HCT116 (cell line): ENCODE measurements at regions not wholly inside any gene's neighbourhood (a gene's known extent, or its start where the extent isn't known, plus 50 kb on each side); places are given as distances from the start of the nearest gene placed in this dataset.

Experiments
- ATAC-seq: fragments of 200-7000 bp; cut with Tn5 transposase; 2 replicates; pipeline ENCODE4 v1.9.1; 2020; ENCODE audit warnings: mild to moderate bottlenecking, moderate library complexity
- BruUV-seq: library from RNA; stranded (reverse); fragments of 400-500 nt; replicated peaks from 2 replicates; lab custom pipeline; 2021; lab: Mats Ljungman, UMichigan
- CTCF ChIA-PET: fragments of 300-600 bp; sonication (Branson Sonifier 250); formaldehyde crosslinking; loops from one replicate; lab custom pipeline; 2021; ENCODE audit warnings: antibody characterized with exemption; lab: Charles Lee
- POLR2A ChIA-PET: fragments of 300-600, 350-600 bp; sonication (Branson Sonifier 250); formaldehyde crosslinking; loops from one replicate; lab custom pipeline; 2021; ENCODE audit warnings: antibody characterized with exemption; lab: Charles Lee
- RAD21 ChIA-PET, 2 experiments: fragments of 300-600 bp; sonication (Branson Sonifier 250); formaldehyde crosslinking; loops; one replicate each; lab custom pipeline; 2023; ENCODE audit warnings: low total read pairs in 2 of 2; ENCODE audit not compliant: uncharacterized antibody in 2 of 2, unreplicated experiment in 2 of 2, low non-redundant PET in 1 of 2; lab: Charles Lee
- DNase-seq: peaks from one replicate; pipeline ENCODE4 v3.0.0-alpha.2; 2010; ENCODE audit warnings: low read depth, low spot score
- H2AFZ ChIP-seq: fragments of 200-600 bp; shearing (Covaris generic), sonication (generic); 2 replicates; pipeline ENCODE4 v1.6.1; 2017; ENCODE audit warnings: low read depth, mixed run types, mixed read lengths, antibody characterized with exemption, low read length; ENCODE audit not compliant: poor library complexity, severe bottlenecking
- H3K27ac ChIP-seq: 2 replicates; pipeline ENCODE4 v1.5.1; 2012; ENCODE audit warnings: low read depth, low read length
- H3K27me3 ChIP-seq: fragments of 200-600 bp; sonication (generic); 2 replicates; pipeline ENCODE4 v1.6.1; 2016; ENCODE audit warnings: mixed run types, low read length, mixed read lengths; ENCODE audit not compliant: insufficient read depth
- H3K36me3 ChIP-seq, 2 experiments: fragments of 200-500 bp in 1 of 2; fragments of 200-600 bp in 1 of 2; sonication (Bioruptor generic) in 1 of 2; sonication (generic) in 1 of 2; 2 replicates each; pipeline versions ENCODE4 v1.5.1 to v1.6.1; 2014 to 2016; ENCODE audit warnings: low read length in 2 of 2, inconsistent platforms in 1 of 2, mixed read lengths in 1 of 2, mixed run types in 1 of 2; ENCODE audit not compliant: insufficient read depth in 2 of 2, control insufficient read depth in 1 of 2
- H3K4me1 ChIP-seq, 2 experiments: fragments of 200-600 bp in 1 of 2; sonication (generic) in 1 of 2; 2 replicates each; pipeline versions ENCODE4 v1.5.1 to v1.6.1; 2012 to 2017; ENCODE audit warnings: low read length in 2 of 2, inconsistent platforms in 1 of 2, mild to moderate bottlenecking in 1 of 2, mixed read lengths in 1 of 2, mixed run types in 1 of 2, moderate library complexity in 1 of 2; ENCODE audit not compliant: insufficient read depth in 2 of 2, control insufficient read depth in 1 of 2
- H3K4me2 ChIP-seq: fragments of 200-600 bp; sonication (generic); 2 replicates; pipeline ENCODE4 v1.6.1; 2017; ENCODE audit warnings: mixed run types, low read length, mixed read lengths
- H3K4me3 ChIP-seq, 2 experiments: fragments of 200-600 bp in 1 of 2; sonication (generic) in 1 of 2; replicated peaks in 1 of 2; 2 replicates each; pipeline ENCODE4 v1.5.1; 2011 to 2016; ENCODE audit warnings: low read length in 2 of 2, control low read depth in 1 of 2, low read depth in 1 of 2, mild to moderate bottlenecking in 1 of 2, mixed read lengths in 1 of 2, mixed run types in 1 of 2
- H3K79me2 ChIP-seq: fragments of 200-600 bp; sonication (generic); 2 replicates; pipeline ENCODE4 v1.6.1; 2017; ENCODE audit warnings: mild to moderate bottlenecking, mixed run types, low read length, moderate library complexity, mixed read lengths; ENCODE audit not compliant: insufficient read depth
- H3K9ac ChIP-seq: fragments of 200-600 bp; sonication (generic); 2 replicates; pipeline ENCODE4 v1.6.1; 2016; ENCODE audit warnings: low read length, mixed read lengths
- H3K9me2 ChIP-seq: fragments of 200-600 bp; sonication (generic), shearing (Covaris generic); 2 replicates; pipeline ENCODE4 v1.6.1; 2017; ENCODE audit warnings: mixed run types, mild to moderate bottlenecking, moderate library complexity; ENCODE audit not compliant: insufficient read depth
- H3K9me3 ChIP-seq, 2 experiments: fragments of 200-500 bp in 1 of 2; fragments of 200-600 bp in 1 of 2; sonication (Bioruptor generic) in 1 of 2; sonication (generic) in 1 of 2; 2 replicates each; pipeline ENCODE4 v1.6.1; 2014 to 2017; ENCODE audit warnings: low read length in 2 of 2, mixed read lengths in 2 of 2, inconsistent platforms in 1 of 2, low read depth in 1 of 2, mild to moderate bottlenecking in 1 of 2, mixed run types in 1 of 2, moderate library complexity in 1 of 2; ENCODE audit not compliant: control insufficient read depth in 1 of 2, insufficient read depth in 1 of 2
- H4K20me1 ChIP-seq: fragments of 200-600 bp; sonication (generic), shearing (Covaris generic); 2 replicates; pipeline ENCODE4 v1.6.1; 2017; ENCODE audit warnings: mixed run types, mild to moderate bottlenecking, moderate library complexity; ENCODE audit not compliant: insufficient read depth
- CBX3 ChIP-seq: IDR thresholded peaks from 2 replicates; pipeline ENCODE4 v1.6.1; 2012; ENCODE audit warnings: low read depth
- CEBPB ChIP-seq: IDR thresholded peaks from 2 replicates; pipeline ENCODE4 v1.6.1; 2012; ENCODE audit warnings: low read depth
- EZH2 ChIP-seq: fragments of 200-600 bp; sonication (generic); IDR thresholded peaks from 2 replicates; pipeline ENCODE4 v1.6.1; 2017; ENCODE audit warnings: antibody characterized with exemption, mixed run types
- EZH2phosphoT487 ChIP-seq: fragments of 200-600 bp; IDR thresholded peaks from 2 replicates; pipeline ENCODE4 v1.6.1; 2018; ENCODE audit warnings: antibody characterized with exemption, borderline replicate concordance
- FOSL1 ChIP-seq: IDR thresholded peaks from 2 replicates; pipeline ENCODE4 v1.6.1; 2012; ENCODE audit warnings: low read depth
- JUND ChIP-seq: IDR thresholded peaks from 2 replicates; pipeline ENCODE4 v1.6.1; 2012
- POLR2AphosphoS5 ChIP-seq: IDR thresholded peaks from 2 replicates; pipeline ENCODE4 v1.6.1; 2011; ENCODE audit warnings: mild to moderate bottlenecking, low read depth, low read length, moderate library complexity
- RAD21 ChIP-seq: IDR thresholded peaks from 2 replicates; pipeline ENCODE4 v1.6.1; 2012; ENCODE audit warnings: low read depth, mild to moderate bottlenecking
- SIN3A ChIP-seq: IDR thresholded peaks from 2 replicates; pipeline ENCODE4 v1.6.1; 2012; ENCODE audit warnings: low read depth
- SP1 ChIP-seq: IDR thresholded peaks from 2 replicates; pipeline ENCODE4 v1.6.1; 2012; ENCODE audit warnings: low read depth
- SRF ChIP-seq: IDR thresholded peaks from 2 replicates; pipeline ENCODE4 v1.6.1; 2012; ENCODE audit warnings: low read depth
- TCF7L2 ChIP-seq: IDR thresholded peaks from 2 replicates; pipeline ENCODE4 v1.7.0; 2011; ENCODE audit warnings: borderline replicate concordance, inconsistent platforms; ENCODE audit not compliant: insufficient read depth, insufficient read length; ENCODE audit errors: extremely low read depth
- ZFX ChIP-seq: fragments of 450-650 bp; IDR thresholded peaks from 2 replicates; pipeline ENCODE4 v1.6.1; 2017
- ZNF274 ChIP-seq: fragments of 200-500 bp; sonication (Bioruptor generic); IDR thresholded peaks from 2 replicates; pipeline ENCODE4 v1.6.1; 2014; ENCODE audit warnings: mild to moderate bottlenecking, low read depth, low read length, inconsistent platforms
- intact Hi-C: fragments of 100-400 bp; cut with micrococcal nuclease; formaldehyde crosslinking; loops from 2 replicates; pipeline ENCODE4 v1.10.0; 2022
- TF ChIP-seq, protein P1 (sequence below): IDR thresholded peaks from 2 replicates; pipeline ENCODE4 v1.6.1; 2012
- TF ChIP-seq, protein P2 (sequence below): IDR thresholded peaks from 2 replicates; pipeline ENCODE4 v1.6.1; 2012; ENCODE audit warnings: low read depth
- TF ChIP-seq, protein P3 (sequence below): IDR thresholded peaks from 2 replicates; pipeline ENCODE4 v1.6.1; 2011; ENCODE audit warnings: mild to moderate bottlenecking, low read length, moderate library complexity; ENCODE audit not compliant: insufficient replicate concordance; ENCODE audit errors: extremely low read depth
- TF ChIP-seq, protein P4 (sequence below), 3 experiments: fragments of 200-600 bp in 1 of 3; sonication (generic) in 1 of 3; IDR thresholded peaks in 2 of 3; conservative IDR thresholded peaks in 1 of 3; 2 replicates each; pipeline ENCODE4 v1.5.1; 2012 to 2017; ENCODE audit warnings: low read depth in 2 of 3, low read length in 2 of 3, antibody characterized with exemption in 1 of 3, borderline replicate concordance in 1 of 3, control low read depth in 1 of 3, mild to moderate bottlenecking in 1 of 3, mixed read lengths in 1 of 3, mixed run types in 1 of 3, moderate library complexity in 1 of 3; ENCODE audit not compliant: insufficient read depth in 1 of 3

DNA sequence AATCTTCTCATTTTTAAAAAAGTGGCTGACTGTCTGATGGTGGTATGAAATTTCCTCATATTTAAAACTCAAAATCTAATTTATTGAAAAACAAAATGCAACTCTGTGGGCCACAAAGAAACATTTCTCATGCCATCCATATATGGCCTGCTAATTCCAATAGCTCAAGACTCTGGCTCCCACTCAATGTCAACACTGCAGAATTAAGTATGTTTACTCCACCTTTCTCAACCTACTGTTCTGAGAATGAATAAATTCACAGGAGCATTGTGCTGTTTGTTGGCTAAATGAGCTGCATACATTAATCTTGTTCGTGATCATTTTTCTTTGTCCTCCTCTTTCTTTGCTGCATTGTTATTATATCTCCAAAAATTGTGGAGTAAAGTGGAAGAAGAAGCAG, 79.5 kb upstream of the GABRG2 start:
- DNase-seq (no peak), ATAC-seq (no peak)
- Histone ChIP-seq H3K9me3 (no peaks in the 10 kb centered on the region), H3K9me2 (no peaks in the 10 kb centered on the region), H3K4me2 (no peak overlapping the region), H3K36me3 (no peaks in the 10 kb centered on the region), H2AFZ (no peak overlapping the region), H3K27me3 (no peaks in the 10 kb centered on the region), H3K4me3 (no peak overlapping the region), H3K4me1 (no peaks in the 10 kb centered on the region), H3K9ac (no peak overlapping the region), H3K79me2 (no peaks in the 10 kb centered on the region), H3K27ac (no peak overlapping the region), H4K20me1 (no peaks in the 10 kb centered on the region)
- intact Hi-C loops = no loop called here
- CTCF ChIA-PET = no interaction called here
- TF ChIP-seq EZH2 (no peak), ZFX (no peak), CBX3 (no peak), FOSL1 (no peak), SRF (no peak), SIN3A (no peak), ZNF274 (no peak), SP1 (no peak), RAD21 (no peak), JUND (no peak), CEBPB (no peak), EZH2phosphoT487 (no peak), POLR2AphosphoS5 (no peak), TCF7L2 (no peak)
- TF ChIP-seq, protein P1, sequence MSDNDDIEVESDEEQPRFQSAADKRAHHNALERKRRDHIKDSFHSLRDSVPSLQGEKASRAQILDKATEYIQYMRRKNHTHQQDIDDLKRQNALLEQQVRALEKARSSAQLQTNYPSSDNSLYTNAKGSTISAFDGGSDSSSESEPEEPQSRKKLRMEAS = no peak
- TF ChIP-seq, protein P2, sequence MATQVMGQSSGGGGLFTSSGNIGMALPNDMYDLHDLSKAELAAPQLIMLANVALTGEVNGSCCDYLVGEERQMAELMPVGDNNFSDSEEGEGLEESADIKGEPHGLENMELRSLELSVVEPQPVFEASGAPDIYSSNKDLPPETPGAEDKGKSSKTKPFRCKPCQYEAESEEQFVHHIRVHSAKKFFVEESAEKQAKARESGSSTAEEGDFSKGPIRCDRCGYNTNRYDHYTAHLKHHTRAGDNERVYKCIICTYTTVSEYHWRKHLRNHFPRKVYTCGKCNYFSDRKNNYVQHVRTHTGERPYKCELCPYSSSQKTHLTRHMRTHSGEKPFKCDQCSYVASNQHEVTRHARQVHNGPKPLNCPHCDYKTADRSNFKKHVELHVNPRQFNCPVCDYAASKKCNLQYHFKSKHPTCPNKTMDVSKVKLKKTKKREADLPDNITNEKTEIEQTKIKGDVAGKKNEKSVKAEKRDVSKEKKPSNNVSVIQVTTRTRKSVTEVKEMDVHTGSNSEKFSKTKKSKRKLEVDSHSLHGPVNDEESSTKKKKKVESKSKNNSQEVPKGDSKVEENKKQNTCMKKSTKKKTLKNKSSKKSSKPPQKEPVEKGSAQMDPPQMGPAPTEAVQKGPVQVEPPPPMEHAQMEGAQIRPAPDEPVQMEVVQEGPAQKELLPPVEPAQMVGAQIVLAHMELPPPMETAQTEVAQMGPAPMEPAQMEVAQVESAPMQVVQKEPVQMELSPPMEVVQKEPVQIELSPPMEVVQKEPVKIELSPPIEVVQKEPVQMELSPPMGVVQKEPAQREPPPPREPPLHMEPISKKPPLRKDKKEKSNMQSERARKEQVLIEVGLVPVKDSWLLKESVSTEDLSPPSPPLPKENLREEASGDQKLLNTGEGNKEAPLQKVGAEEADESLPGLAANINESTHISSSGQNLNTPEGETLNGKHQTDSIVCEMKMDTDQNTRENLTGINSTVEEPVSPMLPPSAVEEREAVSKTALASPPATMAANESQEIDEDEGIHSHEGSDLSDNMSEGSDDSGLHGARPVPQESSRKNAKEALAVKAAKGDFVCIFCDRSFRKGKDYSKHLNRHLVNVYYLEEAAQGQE = no peak
- TF ChIP-seq, protein P3, sequence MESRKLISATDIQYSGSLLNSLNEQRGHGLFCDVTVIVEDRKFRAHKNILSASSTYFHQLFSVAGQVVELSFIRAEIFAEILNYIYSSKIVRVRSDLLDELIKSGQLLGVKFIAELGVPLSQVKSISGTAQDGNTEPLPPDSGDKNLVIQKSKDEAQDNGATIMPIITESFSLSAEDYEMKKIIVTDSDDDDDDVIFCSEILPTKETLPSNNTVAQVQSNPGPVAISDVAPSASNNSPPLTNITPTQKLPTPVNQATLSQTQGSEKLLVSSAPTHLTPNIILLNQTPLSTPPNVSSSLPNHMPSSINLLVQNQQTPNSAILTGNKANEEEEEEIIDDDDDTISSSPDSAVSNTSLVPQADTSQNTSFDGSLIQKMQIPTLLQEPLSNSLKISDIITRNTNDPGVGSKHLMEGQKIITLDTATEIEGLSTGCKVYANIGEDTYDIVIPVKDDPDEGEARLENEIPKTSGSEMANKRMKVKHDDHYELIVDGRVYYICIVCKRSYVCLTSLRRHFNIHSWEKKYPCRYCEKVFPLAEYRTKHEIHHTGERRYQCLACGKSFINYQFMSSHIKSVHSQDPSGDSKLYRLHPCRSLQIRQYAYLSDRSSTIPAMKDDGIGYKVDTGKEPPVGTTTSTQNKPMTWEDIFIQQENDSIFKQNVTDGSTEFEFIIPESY = no peak
- TF ChIP-seq, protein P4, sequence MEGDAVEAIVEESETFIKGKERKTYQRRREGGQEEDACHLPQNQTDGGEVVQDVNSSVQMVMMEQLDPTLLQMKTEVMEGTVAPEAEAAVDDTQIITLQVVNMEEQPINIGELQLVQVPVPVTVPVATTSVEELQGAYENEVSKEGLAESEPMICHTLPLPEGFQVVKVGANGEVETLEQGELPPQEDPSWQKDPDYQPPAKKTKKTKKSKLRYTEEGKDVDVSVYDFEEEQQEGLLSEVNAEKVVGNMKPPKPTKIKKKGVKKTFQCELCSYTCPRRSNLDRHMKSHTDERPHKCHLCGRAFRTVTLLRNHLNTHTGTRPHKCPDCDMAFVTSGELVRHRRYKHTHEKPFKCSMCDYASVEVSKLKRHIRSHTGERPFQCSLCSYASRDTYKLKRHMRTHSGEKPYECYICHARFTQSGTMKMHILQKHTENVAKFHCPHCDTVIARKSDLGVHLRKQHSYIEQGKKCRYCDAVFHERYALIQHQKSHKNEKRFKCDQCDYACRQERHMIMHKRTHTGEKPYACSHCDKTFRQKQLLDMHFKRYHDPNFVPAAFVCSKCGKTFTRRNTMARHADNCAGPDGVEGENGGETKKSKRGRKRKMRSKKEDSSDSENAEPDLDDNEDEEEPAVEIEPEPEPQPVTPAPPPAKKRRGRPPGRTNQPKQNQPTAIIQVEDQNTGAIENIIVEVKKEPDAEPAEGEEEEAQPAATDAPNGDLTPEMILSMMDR (IDR thresholded peaks at IDR 0.05 in 2 of 3, conservative IDR thresholded peaks at IDR 0.05 in 1 of 3; ENCODE audit: borderline replicate concordance in 1 of 3, insufficient read depth in 1 of 3, low read depth in 2 of 3, low read length in 2 of 3) = no peak
- POLR2A ChIA-PET = no interaction called here
- no TSS peak for BruUV-seq
- RAD21 ChIA-PET = no interaction called here
